ENCODE measurements at regions not wholly inside any gene's neighbourhood (a gene's known extent, or its start where the extent isn't known, plus 50 kb on each side); places are given as distances from the start of the nearest gene placed in this dataset.
"Not testable (repeated sequence)": the region's sequence is repeated elsewhere in the genome, so short reads cannot be mapped to it uniquely, and the experiment has no call there.

DNA sequence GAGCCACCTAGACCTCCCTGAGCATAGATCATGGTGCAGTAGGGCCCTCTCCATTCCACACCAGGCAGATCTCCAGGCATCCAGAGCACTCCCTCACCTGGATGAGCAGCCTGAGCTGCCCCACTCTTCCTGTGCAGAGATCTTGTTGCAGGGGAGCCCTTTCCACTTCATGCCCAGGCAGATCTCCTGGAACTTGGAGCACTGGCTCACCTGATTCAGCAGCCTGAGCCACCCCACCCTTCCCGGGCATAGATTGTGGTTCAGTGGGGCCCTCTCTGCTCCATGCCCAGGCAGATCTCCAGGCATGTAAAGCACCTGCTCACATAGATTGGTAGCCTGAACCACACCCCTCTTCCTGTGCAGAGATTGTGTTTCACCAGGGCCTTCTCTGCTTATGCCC lies 78.0 kb downstream of the SEC16B start:
- no peak for DNase-seq

DNA sequence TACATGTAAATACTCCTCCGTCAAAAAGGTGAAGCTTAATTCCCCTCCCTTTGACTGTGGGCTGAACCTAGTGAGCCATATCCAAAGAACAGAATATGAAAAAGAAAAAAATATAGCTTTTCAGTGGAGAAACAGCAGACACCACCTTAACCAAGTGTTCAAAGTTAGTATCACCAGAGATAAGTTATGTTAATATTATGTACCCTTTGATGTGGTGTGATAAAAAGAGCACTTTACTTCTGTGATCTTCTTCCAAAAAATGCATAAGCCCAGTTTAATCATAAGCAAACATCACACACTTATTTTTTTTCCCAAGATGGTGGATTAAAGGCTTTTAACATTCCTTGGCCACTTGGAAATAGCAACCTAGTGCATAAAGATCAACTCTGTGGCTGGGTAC lies 79.4 kb downstream of the SEC16B start:
- DNase-seq: no peak

- DNase-seq: no peak
Observed at GRCh38 chr1:177884479-177885021, 85.3 kb downstream of the SEC16B start.

DNA sequence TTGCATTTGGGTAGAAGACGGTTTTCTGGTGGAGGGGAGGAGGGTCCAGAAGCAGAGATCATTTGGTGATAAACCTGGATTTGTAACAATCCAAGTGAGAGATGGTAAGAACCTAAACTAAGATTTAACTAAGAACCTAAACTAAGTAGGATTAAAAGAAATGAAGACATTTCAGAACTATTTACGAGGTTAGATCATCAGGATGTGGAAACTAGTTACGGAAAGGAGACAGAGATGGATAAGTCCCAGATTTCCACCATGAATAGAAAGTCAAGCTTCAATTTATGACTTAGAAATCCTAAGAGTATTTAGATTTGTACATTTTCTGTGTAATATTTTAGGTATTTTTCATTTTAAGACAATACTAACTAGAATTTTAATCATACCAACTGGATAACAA lies 86.3 kb downstream of the SEC16B start:
- DNase-seq: no peak

DNA sequence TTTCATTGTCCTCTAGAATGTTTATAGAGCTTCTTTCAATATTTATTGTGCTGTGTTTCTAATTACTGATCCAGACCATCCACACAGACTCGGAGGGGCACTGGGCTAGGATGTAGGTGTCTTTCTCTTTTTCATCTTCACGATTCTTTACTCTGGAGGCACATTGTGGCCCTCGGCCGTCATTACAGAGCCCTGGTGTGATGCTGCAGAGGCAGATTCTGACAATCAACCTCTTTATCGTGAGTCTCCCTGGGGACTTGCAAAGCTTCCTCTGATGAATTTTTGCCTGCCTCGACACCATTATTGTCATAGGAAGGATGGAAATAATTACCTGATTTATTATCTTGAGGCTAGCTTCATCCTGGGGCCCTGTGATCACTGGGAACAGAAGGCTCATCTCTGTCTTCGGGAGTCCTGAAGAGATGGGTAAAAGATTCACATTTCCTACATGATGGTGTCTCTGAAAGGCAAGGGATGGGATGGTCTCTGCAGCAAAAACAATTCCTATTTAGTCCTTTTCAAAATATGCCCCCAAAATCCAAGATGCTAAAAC lies 89.4 kb downstream of the SEC16B start:
- no peak for DNase-seq

- DNase-seq: no peak
Observed at GRCh38 chr1:177877086-177877485, 92.8 kb downstream of the SEC16B start.

DNA sequence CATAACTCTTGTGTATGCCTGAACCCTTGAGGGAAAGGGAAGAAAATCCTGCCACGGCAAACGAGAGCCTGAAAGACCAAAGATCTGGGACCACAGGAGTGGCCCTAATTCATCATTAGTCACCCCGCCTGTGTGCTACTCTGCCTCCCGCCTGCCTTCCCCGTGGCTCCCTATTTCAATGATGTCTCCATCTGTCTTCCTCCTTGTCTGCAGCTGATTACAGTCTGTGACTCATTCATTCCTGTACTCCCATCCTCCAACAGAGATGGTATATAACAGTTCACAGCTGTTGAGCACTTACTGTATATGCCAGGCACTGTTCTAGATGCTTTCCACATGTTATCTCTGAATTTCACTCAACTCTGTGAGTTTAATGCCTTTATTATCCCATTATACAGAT lies 96.6 kb downstream of the SEC16B start:
- peak; percentile 26 to 47 for DNase-seq

DNA sequence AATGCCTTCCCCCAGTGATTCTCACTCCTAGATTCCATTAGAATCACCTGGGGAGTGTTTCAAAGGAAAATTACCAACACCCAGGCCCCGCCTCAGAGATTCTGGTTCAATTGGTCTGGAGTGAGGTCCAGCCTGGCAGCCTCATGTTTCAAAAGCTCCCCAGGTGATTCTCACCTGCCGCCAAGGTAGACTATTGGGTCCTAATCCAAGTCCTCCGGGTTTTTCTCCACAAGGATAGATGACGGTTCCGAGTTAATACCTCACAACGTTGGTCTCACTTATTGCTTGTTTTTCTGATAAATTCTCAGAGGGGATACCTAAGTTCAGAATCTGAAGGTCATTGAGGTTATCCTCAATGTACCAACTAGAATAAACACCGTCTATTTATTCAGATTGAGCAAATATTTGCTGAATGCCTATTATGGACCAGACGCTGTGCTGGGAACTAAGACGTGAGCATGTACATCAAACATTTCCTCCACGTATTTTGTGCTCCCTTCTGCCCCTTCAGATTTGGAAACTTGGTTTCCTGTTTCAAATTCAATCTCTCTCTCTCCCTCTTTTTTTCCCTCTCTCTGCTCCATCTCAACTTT lies 97.5 kb downstream of the SEC16B start:
- peak; percentile 25 to 34 for DNase-seq

DNA sequence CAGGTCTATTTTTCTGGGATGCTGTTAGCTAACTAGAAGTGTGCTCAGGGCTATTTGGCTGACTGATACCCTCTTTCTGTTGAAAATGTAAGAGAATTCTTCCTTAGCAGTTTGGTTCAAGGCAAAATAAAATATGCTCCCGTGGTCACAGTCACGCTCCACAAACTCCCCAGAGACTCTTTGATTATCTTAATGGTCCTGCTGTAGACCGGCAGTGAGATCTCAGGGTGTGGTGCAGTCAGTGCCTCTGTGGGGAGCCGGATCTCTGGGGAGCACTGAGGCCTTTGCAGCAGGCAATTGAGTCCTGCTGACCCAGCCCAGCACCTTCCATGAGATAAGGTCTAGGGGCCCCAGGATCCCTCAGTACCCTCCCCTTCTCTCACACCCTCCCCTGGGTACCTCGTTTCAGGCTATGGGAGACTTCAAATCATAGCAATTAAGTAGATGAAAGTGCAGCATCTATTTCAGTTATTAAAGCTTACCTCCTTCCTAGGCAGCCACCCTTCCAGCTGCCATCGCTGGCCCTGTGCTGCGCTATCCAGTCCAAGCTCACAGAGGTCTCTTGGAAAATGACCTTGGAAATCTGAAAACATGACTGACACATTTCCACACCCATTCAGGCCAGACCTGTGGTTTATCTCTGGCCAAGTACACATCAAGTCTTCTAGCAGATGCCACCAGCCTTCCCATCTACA lies 98.1 kb downstream of the SEC16B start:
- no peak for DNase-seq

DNA sequence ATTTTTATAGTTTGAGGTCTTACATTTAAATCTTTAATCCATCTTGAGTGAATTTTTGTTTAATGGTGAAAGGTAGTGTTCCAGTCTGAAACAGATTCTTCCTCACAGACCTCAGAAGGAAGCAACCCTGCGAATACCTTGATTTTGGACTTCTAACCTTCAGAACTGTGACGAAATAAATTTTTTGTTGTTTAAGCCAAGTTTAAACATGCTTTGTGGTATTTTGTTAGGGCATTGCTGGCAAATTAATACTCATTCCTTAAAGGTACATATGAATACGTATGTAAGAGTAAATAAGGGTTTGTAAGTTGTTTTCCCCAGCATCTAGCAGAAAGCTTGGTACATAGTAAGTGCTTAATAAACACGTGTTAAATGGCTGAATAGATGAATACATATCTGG lies 100.3 kb downstream of the SEC16B start:
- no peak for DNase-seq

- DNase-seq: not testable (repeated sequence)
Observed at GRCh38 chr1:177869011-177869410, 100.8 kb downstream of the SEC16B start.

- DNase-seq: no peak
Observed at GRCh38 chr1:177865807-177866206, 104.1 kb downstream of the SEC16B start.

GRCh38 chr1:177864538-177865305 lies 105.1 kb downstream of the SEC16B start:
- DNase-seq: no peak

- DNase-seq: no peak
Observed at GRCh38 chr1:177863796-177864195, 106.1 kb downstream of the SEC16B start.

DNA sequence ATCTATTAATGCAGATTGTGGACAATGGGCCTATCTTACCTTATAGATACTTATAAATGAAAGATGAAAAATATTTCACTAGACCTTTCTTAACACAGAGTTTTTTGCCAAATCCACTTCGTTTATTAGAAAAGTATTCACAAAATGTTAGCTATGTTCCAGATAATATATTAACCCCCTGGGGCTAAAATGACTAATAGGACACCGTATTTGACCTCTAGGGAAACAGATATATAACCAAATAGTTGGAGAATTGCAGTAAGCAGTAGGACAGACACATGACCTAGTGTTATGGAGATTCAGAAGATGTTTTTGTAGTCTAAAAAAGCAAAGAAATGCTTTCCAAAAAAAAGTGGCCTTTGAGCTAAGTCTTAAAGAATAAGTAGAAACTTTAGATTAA lies 106.9 kb downstream of the SEC16B start:
- no peak for DNase-seq

DNA sequence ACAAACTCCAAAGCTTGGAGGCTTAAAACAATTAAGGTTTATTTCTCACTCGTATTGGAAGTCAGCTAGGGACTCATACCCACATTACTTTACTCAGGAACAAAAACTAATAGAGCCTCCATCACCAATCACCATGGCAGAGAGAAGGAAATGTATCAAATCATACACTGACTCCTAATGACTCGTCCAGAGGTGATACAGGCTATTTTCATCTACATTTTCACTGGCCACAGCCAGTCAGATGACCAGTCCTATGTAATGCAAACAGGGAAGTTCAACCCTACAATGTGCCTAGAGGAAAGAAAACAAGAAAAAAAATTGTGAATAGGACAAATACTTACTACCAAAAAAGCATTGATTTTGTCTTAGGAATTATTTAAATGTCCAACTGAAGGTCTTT lies 110.3 kb downstream of the SEC16B start:
- DNase-seq: no peak

- DNase-seq: peak; percentile 58 to 67
Observed at GRCh38 chr1:177858332-177858821, 111.5 kb downstream of the SEC16B start.

DNA sequence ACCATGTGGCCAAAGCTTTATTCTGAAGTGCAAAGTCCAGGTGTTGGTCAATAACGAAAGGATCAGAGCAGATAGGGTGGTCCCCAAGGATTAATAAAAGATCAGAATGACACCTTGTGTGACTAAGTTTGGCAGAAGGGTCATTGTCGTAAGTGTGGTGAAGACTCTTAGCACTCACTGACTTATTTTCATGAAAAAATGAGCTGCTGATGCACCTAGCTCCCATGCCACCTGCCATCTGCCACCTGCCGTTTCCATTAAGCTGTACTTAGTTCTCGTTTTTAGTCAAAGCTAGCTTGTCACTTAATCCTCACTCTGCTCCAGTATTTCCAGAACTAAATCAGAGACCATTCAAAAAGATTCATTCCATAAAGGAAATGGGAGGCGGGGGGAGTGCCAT lies 112.6 kb downstream of the SEC16B start:
- DNase-seq: no peak

GRCh38 chr1:177854951-177855350 lies 114.9 kb downstream of the SEC16B start:
- no peak for DNase-seq

DNA sequence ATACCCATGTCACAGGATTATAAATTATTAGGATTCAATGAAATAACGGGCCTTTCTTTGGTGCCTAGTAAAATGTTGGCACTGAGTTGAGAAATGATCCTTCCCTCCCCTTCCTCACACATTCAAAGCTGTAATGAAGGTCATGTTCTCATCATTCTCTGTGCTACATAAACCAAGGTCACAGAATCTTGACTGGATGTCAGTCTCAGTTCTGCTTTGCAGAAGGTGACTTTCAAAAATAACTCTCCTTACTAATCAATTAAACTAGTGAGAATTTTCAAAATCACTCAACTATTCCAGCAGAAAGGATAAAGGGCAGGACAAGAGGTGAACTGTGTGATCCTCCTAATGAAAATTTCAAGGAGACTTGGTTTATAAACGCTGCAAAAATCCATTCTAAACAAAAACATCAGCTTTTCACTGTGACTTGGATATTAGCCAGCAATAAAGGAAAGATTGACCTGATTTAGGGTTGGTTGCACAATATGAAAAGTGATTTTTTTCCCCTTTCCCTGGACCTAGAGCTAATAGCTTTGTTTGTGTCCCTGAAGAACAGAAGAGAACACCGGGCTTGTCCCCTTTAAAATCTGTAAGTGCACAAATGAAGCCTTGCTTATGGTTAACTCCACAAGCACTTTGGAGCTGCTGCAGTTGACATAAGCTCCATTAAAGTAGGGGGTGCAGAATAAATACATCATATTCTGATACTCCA lies 120.1 kb downstream of the SEC16B start:
- no peak for DNase-seq

DNA sequence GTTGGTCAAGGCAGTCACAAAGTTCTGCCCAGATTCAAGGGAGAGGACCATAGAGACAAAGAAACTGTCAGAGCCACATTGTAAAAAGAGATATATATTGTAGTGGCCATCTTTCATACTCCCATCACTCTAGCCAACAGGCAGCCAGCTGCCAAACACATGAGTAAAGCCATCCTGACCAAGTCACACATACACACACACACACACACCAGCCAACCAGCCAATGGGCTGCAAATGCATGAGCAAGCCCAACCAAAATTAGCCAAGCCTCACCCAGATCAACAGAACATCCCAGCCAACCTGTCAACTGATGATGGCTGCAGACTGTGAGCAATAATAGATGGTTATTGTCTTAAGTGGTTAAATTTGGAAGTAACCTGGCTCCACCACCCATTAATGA lies 120.7 kb downstream of the SEC16B start:
- DNase-seq: no peak

- no peak for DNase-seq
Observed at GRCh38 chr1:177848577-177848976, 121.3 kb downstream of the SEC16B start.

DNA sequence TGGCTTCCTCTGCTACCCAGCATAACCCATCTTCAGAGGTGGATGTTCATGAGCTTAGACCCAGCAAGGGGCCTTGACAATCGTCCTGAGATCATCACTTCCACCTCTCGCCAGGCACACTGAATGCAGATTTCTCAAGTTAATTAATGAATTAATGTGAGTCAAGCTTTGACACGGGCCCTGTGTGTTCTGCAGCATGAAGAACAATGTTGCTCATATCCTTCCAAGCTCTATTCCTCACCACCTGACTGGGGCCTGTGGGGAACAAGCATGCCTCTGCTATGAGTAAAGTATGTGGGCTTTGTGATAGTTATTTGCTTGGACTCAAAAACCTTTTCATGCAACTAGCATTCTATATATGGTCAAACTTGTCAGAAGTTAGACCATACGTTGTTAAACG lies 122.0 kb downstream of the SEC16B start:
- DNase-seq: no peak

Measured in SHP77 (cell line).